ENCODE measurements at regions not wholly inside any gene's neighbourhood (a gene's known extent, or its start where the extent isn't known, plus 50 kb on each side); places are given as distances from the start of the nearest gene placed in this dataset.

DNA sequence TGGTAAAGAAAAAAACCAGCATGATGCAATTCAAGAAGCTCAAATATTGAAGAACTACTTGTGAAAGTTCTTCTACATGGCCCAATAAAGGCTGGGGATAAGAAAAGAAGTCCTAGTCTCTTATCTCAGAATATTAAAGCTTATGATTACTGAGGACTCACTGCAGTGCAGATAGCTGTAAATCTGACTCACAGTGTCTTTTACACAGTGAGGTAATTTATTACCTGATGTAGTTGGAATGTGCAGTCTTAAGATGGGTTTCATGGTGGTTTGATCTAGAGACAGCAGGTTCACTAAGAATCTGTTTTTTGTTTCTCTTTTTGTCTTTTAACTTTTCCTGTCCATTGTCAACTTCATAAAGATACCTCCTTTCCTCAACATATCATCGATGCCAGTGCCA lies 484.0 kb upstream of the MAP2 start:
- no peak for TF ChIP-seq CTCF (IDR thresholded peaks at IDR 0.05; ENCODE audit: poor library complexity, severe bottlenecking)
- TF ChIP-seq TAF1 (IDR thresholded peaks at IDR 0.05; ENCODE audit: low read depth) = no peak
- no peak for TF ChIP-seq EP300 (conservative IDR thresholded peaks at IDR 0.05; ENCODE audit: poor library complexity, severe bottlenecking)
- TF ChIP-seq EZH2 (IDR thresholded peaks at IDR 0.05; ENCODE audit: borderline replicate concordance, insufficient read depth, low read length, poor library complexity, severe bottlenecking) = no peak
- TF ChIP-seq RAD21 (conservative IDR thresholded peaks at IDR 0.05) = no peak
- TF ChIP-seq POLR2AphosphoS5 (IDR thresholded peaks at IDR 0.05) = no peak
- TF ChIP-seq MXI1 (conservative IDR thresholded peaks at IDR 0.05; ENCODE audit: poor library complexity, severe bottlenecking) = no peak
